SK-N-SH (cell line): ENCODE measurements at regions not wholly inside any gene's neighbourhood (a gene's known extent, or its start where the extent isn't known, plus 50 kb on each side); places are given as distances from the start of the nearest gene placed in this dataset.

ENCODE experiments used
- CTCF ChIP-seq: fragments of 200-600 bp; sonication (generic); IDR thresholded peaks from 2 replicates; pipeline ENCODE4 v1.6.1; 2017; ENCODE audit warnings: antibody characterized with exemption, mild to moderate bottlenecking, moderate library complexity
- EP300 ChIP-seq, 2 experiments: IDR thresholded peaks; 2 replicates each; pipeline versions ENCODE4 v1.4.0 to v1.6.1; 2012; ENCODE audit warnings: borderline replicate concordance in 1 of 2, low read depth in 1 of 2, low read length in 1 of 2
- EZH2phosphoT487 ChIP-seq: fragments of 200-600 bp; sonication (generic); IDR thresholded peaks from 2 replicates; pipeline ENCODE4 v1.6.1; 2017; ENCODE audit warnings: low read depth, mixed run types, mild to moderate bottlenecking, antibody characterized with exemption, moderate library complexity, borderline replicate concordance
- FOXJ3 ChIP-seq: sonication (generic); formaldehyde crosslinking; IDR thresholded peaks from 2 replicates; pipeline ENCODE4 v1.5.1; 2020; ENCODE audit warnings: mild to moderate bottlenecking, missing genetic modification reagents
- FOXM1 ChIP-seq: IDR thresholded peaks from 2 replicates; pipeline ENCODE4 v1.4.0; 2012; ENCODE audit warnings: low read depth, mild to moderate bottlenecking
- GATA2 ChIP-seq: sonication (generic); formaldehyde crosslinking; IDR thresholded peaks from 2 replicates; pipeline ENCODE4 v1.5.0; 2020; ENCODE audit warnings: mild to moderate bottlenecking, missing genetic modification reagents
- MEF2A ChIP-seq: IDR thresholded peaks from 2 replicates; pipeline ENCODE4 v1.4.0; 2012; ENCODE audit warnings: low read depth, borderline replicate concordance
- PBX3 ChIP-seq: IDR thresholded peaks from 2 replicates; pipeline ENCODE4; 2012
- POLR2AphosphoS5 ChIP-seq: IDR thresholded peaks from 2 replicates; pipeline ENCODE4 v1.6.1; 2012; ENCODE audit warnings: low read depth, low read length
- RAD21 ChIP-seq: IDR thresholded peaks from 2 replicates; pipeline ENCODE4 v1.6.1; 2012; ENCODE audit warnings: mild to moderate bottlenecking, low read length
- REST ChIP-seq: IDR thresholded peaks from 2 replicates; pipeline ENCODE4 v1.6.1; 2012; ENCODE audit warnings: mild to moderate bottlenecking, low read depth, low read length, moderate library complexity
- SIN3A ChIP-seq: IDR thresholded peaks from 2 replicates; pipeline ENCODE4 v1.6.1; 2012; ENCODE audit warnings: low read depth, mild to moderate bottlenecking, low read length, moderate library complexity, borderline replicate concordance
- TAF1 ChIP-seq: IDR thresholded peaks from 2 replicates; pipeline ENCODE4 v1.6.1; 2012; ENCODE audit warnings: low read depth, mild to moderate bottlenecking, low read length, moderate library complexity, borderline replicate concordance
- YY1 ChIP-seq: IDR thresholded peaks from 2 replicates; pipeline ENCODE4 v1.4.0; 2012; ENCODE audit warnings: low read depth, mild to moderate bottlenecking

GRCh38 chr3:16693820-16694219 lies 88.6 kb upstream of the DAZL start:
- TF ChIP-seq CTCF (no peak), EZH2phosphoT487 (no peak), RAD21 (no peak), MEF2A (no peak), GATA2 (CRISPR knock-in tag) (no peak), TAF1 (no peak), YY1 (no peak), REST (no peak), EP300 (IDR thresholded peaks at IDR 0.05; ENCODE audit: borderline replicate concordance in 1 of 2, low read depth in 1 of 2, low read length in 1 of 2) (no peak), FOXJ3 (CRISPR knock-in tag) (no peak), PBX3 (no peak), FOXM1 (no peak), SIN3A (no peak), POLR2AphosphoS5 (no peak)
